NCI-H1694 (cell line): ENCODE measurements at regions not wholly inside any gene's neighbourhood (a gene's known extent, or its start where the extent isn't known, plus 50 kb on each side); places are given as distances from the start of the nearest gene placed in this dataset.
"Not testable (repeated sequence)": the region's sequence is repeated elsewhere in the genome, so short reads cannot be mapped to it uniquely, and the experiment has no call there.

ENCODE experiments used
- DNase-seq: peaks from one replicate; lab custom pipeline; 2025; lab: John Stamatoyannopoulos, UW

DNA sequence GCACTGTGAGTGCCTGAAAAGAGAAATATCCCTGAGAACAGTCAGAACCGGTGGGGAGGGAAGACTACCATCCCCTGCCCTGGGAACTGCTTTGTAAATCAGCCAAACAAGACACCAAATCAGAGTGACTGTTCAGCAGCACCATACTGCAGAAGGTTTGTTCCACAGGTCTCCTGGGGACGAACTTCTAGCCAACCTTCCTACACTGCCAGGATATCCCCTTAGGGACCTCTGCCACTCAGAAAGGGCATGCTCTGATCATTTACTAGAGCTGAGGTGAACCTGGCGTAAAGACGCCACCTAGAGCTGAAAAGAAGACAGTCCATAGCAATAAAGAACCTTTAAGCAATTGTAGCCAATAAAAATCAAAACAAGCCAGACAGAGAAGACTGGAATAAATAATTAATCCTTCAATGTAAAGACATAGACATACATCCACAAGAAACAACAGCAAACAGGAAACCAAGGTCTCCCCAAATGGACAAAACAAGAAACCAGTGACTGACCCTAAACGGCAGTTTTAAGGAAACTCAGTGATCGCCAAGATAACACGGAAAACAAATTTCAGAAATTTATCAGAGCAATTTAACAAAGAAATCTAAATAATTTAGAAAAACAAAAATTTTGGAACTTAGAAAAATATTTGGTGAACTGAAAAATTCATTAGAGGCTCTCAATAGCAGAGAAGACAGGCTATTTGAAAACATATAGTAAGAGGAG, 228.1 kb upstream of the AMIGO2 start:
- peak; percentile 2 for DNase-seq

- DNase-seq = not testable (repeated sequence)
Measured at GRCh38 chr12:47306773-47307679, 227.3 kb upstream of the AMIGO2 start.

DNA sequence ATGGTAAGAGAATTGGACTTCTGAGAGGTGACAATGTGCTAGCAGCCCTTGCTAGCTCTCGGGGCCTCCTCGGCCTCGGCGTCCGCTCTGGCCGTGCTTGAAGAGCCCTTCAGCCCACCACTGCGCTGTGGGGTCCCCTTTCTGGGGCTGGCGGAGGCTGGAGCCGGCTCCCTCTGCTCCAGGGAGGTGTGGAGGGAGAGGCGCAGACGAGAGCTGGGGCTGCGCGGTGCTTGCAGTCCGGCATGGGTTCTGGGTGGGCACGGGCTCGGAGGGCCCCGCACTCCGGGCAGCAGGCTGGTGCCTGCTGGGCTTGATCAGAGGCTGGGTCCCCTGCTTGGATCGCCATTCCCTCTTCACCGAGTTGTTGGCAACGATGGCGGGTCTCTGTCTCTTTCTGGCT, 226.4 kb upstream of the AMIGO2 start:
- no peak for DNase-seq

DNA sequence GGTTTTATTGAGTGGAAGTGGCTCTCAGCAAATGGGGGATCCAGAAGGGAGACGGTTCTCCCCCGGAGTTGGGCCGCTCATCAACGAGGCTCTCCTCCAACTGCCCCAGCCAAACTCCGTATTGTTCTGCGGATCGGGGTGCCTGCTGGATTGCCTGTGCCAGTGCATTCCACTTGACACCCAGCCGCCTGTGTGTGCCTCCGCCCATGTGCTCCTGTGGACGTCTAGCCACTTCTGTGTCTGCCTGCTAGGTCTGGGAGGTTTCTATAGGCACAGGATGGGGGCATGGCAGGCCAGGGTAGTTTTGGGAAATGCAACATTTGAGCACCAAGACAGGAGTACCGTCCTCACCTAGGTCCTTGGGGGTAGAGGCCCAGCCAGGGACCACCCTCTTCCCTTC, 225.7 kb upstream of the AMIGO2 start:
- no peak for DNase-seq

- DNase-seq = no peak
Measured at GRCh38 chr12:47303995-47304560, 224.3 kb upstream of the AMIGO2 start.

DNA sequence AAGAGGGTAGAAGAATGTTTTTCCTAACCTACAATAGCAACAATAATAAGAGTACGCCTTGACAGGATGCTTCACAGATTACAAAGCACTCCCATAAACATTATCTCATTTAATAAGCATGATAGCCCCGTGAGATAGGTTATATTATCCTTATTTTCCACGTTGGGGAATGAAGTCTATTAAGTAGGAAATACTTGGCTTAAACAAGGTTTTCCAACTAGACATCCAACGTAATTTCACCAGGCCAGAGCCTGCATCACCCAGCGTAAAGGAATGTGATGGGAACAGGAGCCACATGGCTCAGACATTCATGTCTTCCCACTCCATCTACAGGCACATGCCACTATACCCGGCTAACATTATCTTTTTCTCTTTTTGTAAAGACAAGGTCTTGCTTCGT, 223.4 kb upstream of the AMIGO2 start:
- no peak for DNase-seq

DNA sequence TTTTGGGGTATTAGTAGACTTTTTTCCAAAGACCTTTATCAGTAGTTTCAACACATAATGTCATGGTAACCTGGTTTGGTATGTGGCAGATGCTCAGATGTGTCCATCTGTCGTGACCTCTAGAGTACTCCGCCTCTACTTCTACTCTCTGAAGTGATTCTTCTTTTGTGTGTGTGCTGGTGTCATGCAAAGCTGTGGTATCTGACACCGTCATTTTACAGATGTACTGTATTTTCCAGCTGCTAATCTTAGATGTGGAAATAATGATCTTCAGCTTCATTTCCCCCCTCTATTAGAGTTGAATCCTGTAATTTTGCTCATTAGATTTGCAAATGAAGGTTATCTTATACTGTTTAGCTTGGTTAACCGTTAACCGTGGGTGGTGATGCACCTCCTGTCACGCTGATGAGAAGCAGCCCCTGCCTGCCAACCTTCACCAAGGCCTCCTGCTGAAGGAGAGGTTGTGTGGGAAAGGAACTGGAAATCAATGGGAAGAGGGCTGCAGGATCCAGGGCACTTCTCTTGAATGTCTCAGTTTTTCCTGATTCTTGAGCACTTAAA, 222.4 kb upstream of the AMIGO2 start:
- DNase-seq = no peak

GRCh38 chr12:47299586-47299985, 219.8 kb upstream of the AMIGO2 start:
- DNase-seq = no peak

- DNase-seq = no peak
Measured at GRCh38 chr12:47297993-47298392, 218.2 kb upstream of the AMIGO2 start.

DNA sequence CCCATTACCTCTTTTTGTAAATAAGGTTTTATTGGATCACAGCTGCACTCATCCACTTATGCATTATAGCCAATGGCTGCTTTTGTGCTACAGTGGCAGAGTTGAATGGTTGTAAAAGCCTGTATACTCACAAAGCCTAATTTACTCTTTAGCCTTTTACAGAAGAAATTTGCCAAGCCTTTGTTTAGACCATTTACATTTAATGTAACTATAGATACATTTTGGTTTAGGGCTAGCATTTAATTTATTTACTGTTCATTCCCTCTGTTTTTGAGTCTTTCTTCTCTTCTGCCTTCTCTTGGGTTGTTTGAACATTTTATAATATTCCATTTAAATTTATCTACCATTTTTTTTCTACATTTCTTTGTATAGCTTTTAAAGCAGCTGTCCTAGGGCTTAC, 217.1 kb upstream of the AMIGO2 start:
- DNase-seq = no peak

DNA sequence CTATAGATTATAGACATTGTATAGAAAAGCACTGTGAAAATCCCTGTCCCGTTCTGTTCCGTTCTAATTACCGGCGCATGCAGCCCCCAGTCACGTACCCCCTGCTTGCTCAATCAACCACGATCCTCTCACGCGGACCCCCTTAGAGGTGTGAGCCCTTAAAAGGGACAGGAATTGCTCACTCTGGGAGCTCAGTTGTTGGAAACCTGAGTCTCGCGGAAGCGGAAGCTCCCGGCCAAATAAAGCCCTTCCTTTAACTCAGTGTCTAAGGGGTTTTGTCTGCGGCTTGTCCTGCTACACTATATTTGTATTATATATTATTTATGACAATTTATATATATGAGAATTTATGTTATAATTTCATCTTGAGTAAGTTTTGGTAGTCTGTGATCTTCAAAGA, 213.6 kb upstream of the AMIGO2 start:
- no peak for DNase-seq

GRCh38 chr12:47286676-47287075, 206.9 kb upstream of the AMIGO2 start:
- no peak for DNase-seq
